Prostate gland (tissue), 2 donors: ENCODE measurements at regions not wholly inside any gene's neighbourhood (a gene's known extent, or its start where the extent isn't known, plus 50 kb on each side); places are given as distances from the start of the nearest gene placed in this dataset.

ENCODE experiments used
- POLR2A ChIP-seq: fragments of 450-650 bp; IDR thresholded peaks from one replicate; pipeline ENCODE4 v1.6.1; 2016; ENCODE audit warnings: antibody characterized with exemption, mild to moderate bottlenecking
- POLR2AphosphoS5 ChIP-seq: sonication (generic); formaldehyde crosslinking; IDR thresholded peaks from one replicate; pipeline ENCODE4 v1.6.1; 2017; ENCODE audit warnings: antibody characterized with exemption
- TF ChIP-seq, protein P1 (sequence below), 4 experiments: fragments of 200-600 bp in 2 of 4; fragments of 450-650 bp in 2 of 4; sonication (generic) in 2 of 4; IDR thresholded peaks; 1 replicate in 3 of 4; 2 replicates in 1 of 4; pipeline ENCODE4 v1.5.1; 2016 to 2019; ENCODE audit warnings: antibody characterized with exemption in 4 of 4, mild to moderate bottlenecking in 2 of 4, moderate library complexity in 2 of 4

DNA sequence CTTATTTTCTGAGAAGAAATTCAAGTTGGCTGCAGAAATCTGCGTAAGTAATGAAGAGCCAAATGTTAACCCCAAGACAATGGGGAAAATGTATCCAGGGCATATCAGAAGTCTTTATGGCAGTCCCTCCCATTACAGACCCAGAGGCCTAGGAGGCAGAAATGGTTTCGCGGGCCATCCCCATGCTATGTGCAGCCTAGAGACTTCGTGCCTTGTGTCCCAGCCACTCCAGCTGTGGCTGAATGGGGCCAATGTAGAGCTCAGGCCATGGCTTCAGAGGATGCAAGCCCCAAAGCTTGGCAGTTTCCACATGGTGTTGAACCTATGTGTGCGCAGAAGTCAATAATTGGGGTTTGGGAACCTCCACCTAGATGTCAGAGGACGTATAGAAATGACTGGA, 131.9 kb downstream of the GPR37 start:
- TF ChIP-seq, protein P1, sequence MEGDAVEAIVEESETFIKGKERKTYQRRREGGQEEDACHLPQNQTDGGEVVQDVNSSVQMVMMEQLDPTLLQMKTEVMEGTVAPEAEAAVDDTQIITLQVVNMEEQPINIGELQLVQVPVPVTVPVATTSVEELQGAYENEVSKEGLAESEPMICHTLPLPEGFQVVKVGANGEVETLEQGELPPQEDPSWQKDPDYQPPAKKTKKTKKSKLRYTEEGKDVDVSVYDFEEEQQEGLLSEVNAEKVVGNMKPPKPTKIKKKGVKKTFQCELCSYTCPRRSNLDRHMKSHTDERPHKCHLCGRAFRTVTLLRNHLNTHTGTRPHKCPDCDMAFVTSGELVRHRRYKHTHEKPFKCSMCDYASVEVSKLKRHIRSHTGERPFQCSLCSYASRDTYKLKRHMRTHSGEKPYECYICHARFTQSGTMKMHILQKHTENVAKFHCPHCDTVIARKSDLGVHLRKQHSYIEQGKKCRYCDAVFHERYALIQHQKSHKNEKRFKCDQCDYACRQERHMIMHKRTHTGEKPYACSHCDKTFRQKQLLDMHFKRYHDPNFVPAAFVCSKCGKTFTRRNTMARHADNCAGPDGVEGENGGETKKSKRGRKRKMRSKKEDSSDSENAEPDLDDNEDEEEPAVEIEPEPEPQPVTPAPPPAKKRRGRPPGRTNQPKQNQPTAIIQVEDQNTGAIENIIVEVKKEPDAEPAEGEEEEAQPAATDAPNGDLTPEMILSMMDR (IDR thresholded peaks at IDR 0.05) = no peak
- TF ChIP-seq POLR2A (no peak), POLR2AphosphoS5 (no peak)
